ENCODE measurements at regions not wholly inside any gene's neighbourhood (a gene's known extent, or its start where the extent isn't known, plus 50 kb on each side); places are given as distances from the start of the nearest gene placed in this dataset.

DNA sequence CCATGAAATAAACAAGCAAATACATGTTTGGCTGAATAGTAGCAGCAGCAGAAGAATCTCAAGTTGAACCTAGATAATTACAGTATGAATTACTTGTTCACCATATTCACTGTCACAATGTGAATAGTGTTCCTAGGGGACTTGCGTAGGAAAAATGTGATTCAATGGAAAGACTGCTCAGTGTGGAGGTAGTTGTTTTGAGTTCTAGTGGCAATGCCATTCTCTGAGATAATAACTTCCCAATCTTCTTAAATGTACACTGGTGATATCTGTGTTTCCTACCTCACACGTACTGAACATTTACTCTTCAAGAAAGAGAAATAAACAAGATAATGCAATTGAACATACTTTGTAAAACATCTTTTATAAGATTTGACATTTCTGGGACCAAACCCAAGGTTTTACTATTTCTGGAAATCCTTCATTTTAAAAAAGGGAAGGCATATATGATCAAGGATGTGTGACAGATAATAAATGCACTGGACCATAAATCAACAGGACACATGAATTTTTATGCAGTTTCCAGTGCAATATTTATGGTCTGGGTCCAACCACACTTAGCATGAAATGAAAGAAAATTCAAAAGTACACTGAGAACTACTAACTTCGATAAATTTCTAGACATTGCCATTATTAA, 598.3 kb upstream of the ZNF385D start:
- ATAC-seq (ENCODE audit: insufficient read depth, low read depth) = no peak
- Histone ChIP-seq H3K9me3 (ENCODE audit: insufficient read depth, low read length, severe bottlenecking) (no peaks in the 10 kb centered on the region), H3K36me3 (ENCODE audit: insufficient read depth, low read length) (no peaks in the 10 kb centered on the region), H3K27me3 (ENCODE audit: insufficient read depth, low read length, poor library complexity) (no peaks in the 10 kb centered on the region), H3K4me3 (ENCODE audit: low read depth in 1 of 2, low read length in 2 of 2) (no peak overlapping the region), H3K4me2 (ENCODE audit: insufficient read depth, low read length) (no peak overlapping the region), H3K27ac (ENCODE audit: low read length) (no peak overlapping the region), H3K79me2 (ENCODE audit: insufficient read depth, low read length) (no peaks in the 10 kb centered on the region), H3K4me1 (ENCODE audit: insufficient read depth, low read length) (no peaks in the 10 kb centered on the region), H4K20me1 (ENCODE audit: insufficient read depth, low read length) (no peaks in the 10 kb centered on the region), H3K9ac (ENCODE audit: low read depth, low read length) (no peak overlapping the region), H2AFZ (ENCODE audit: low read depth, low read length) (no peak overlapping the region)
- TF ChIP-seq EZH2 (IDR thresholded peaks at IDR 0.05; ENCODE audit: borderline replicate concordance, low read depth, low read length, severe bottlenecking) = no peak
- TF ChIP-seq CTCF (IDR thresholded peaks at IDR 0.05; ENCODE audit: borderline replicate concordance, extremely low read depth, low read length, poor library complexity, severe bottlenecking) = no peak
- no peak for DNase-seq

- Histone ChIP-seq H3K4me3 (ENCODE audit: low read depth in 1 of 2, low read length in 2 of 2) (no peak overlapping the region), H3K27ac (ENCODE audit: low read length) (no peak overlapping the region), H3K9ac (ENCODE audit: low read depth, low read length) (no peak overlapping the region), H2AFZ (ENCODE audit: low read depth, low read length) (no peak overlapping the region), H3K79me2 (ENCODE audit: insufficient read depth, low read length) (no peaks in the 10 kb centered on the region), H3K4me1 (ENCODE audit: insufficient read depth, low read length) (no peaks in the 10 kb centered on the region), H4K20me1 (ENCODE audit: insufficient read depth, low read length) (no peaks in the 10 kb centered on the region), H3K9me3 (ENCODE audit: insufficient read depth, low read length, severe bottlenecking) (no peaks in the 10 kb centered on the region), H3K27me3 (ENCODE audit: insufficient read depth, low read length, poor library complexity) (no peaks in the 10 kb centered on the region), H3K36me3 (ENCODE audit: insufficient read depth, low read length) (no peaks in the 10 kb centered on the region), H3K4me2 (ENCODE audit: insufficient read depth, low read length) (no peak overlapping the region)
- ATAC-seq (ENCODE audit: insufficient read depth, low read depth) = no peak
- no peak for DNase-seq
- no peak for TF ChIP-seq EZH2 (IDR thresholded peaks at IDR 0.05; ENCODE audit: borderline replicate concordance, low read depth, low read length, severe bottlenecking)
- no peak for TF ChIP-seq CTCF (IDR thresholded peaks at IDR 0.05; ENCODE audit: borderline replicate concordance, extremely low read depth, low read length, poor library complexity, severe bottlenecking)
Measured at GRCh38 chr3:22351806-22352205, 600.8 kb upstream of the ZNF385D start.

DNA sequence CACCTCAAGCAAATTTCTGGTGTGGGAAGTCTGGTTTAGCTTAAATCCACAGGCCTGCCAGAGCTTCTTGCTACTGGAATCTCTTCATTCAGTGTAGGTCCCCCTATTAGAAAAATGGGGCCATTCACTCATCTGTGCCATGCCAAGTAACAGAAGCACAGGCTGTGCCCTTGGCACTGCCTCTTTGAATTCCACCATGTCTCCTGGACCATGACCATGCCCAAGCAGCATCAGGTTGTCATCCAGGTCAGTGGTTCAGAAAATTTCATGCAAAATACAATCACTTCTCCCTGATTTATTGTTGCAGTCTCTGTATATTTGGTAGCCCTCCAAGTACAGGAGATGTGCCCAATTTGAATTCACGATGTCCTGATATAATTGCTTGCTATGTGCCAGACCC, 602.1 kb upstream of the ZNF385D start:
- no peak overlapping the region for H3K4me2 ChIP-seq (ENCODE audit: insufficient read depth, low read length)
- H3K79me2 ChIP-seq (ENCODE audit: insufficient read depth, low read length) = no peaks in the 10 kb centered on the region
- ATAC-seq (ENCODE audit: insufficient read depth, low read depth) = no peak
- H4K20me1 ChIP-seq (ENCODE audit: insufficient read depth, low read length) = no peaks in the 10 kb centered on the region
- H3K9ac ChIP-seq (ENCODE audit: low read depth, low read length) = no peak overlapping the region
- no peaks in the 10 kb centered on the region for H3K9me3 ChIP-seq (ENCODE audit: insufficient read depth, low read length, severe bottlenecking)
- H3K27ac ChIP-seq (ENCODE audit: low read length) = no peak overlapping the region
- no peaks in the 10 kb centered on the region for H3K36me3 ChIP-seq (ENCODE audit: insufficient read depth, low read length)
- H3K4me3 ChIP-seq (ENCODE audit: low read depth in 1 of 2, low read length in 2 of 2) = no peak overlapping the region
- TF ChIP-seq CTCF (IDR thresholded peaks at IDR 0.05; ENCODE audit: borderline replicate concordance, extremely low read depth, low read length, poor library complexity, severe bottlenecking) (no peak), EZH2 (IDR thresholded peaks at IDR 0.05; ENCODE audit: borderline replicate concordance, low read depth, low read length, severe bottlenecking) (no peak)
- H2AFZ ChIP-seq (ENCODE audit: low read depth, low read length) = no peak overlapping the region
- no peak for DNase-seq
- no peaks in the 10 kb centered on the region for H3K4me1 ChIP-seq (ENCODE audit: insufficient read depth, low read length)
- no peaks in the 10 kb centered on the region for H3K27me3 ChIP-seq (ENCODE audit: insufficient read depth, low read length, poor library complexity)

Measured in DND-41 (cell line).